Mononuclear cell (primary cell): ENCODE measurements at regions not wholly inside any gene's neighbourhood (a gene's known extent, or its start where the extent isn't known, plus 50 kb on each side); places are given as distances from the start of the nearest gene placed in this dataset.
"Not testable (repeated sequence)": the region's sequence is repeated elsewhere in the genome, so short reads cannot be mapped to it uniquely, and the experiment has no call there.

ENCODE experiments used
- H3K27me3 ChIP-seq: 2 replicates; pipeline ENCODE4 v1.6.0; 2011; ENCODE audit warnings: low read length, control low read depth; ENCODE audit not compliant: insufficient read depth
- H3K4me1 ChIP-seq: 2 replicates; pipeline ENCODE4 v1.5.1; 2011; ENCODE audit warnings: mild to moderate bottlenecking, low read length, control low read depth; ENCODE audit not compliant: insufficient read depth
- H3K4me3 ChIP-seq: 2 replicates; pipeline ENCODE4 v1.5.1; 2011; ENCODE audit warnings: mild to moderate bottlenecking, low read length, moderate library complexity
- H3K9me3 ChIP-seq: 2 replicates; pipeline ENCODE4 v1.5.1; 2011; ENCODE audit warnings: low read depth, mild to moderate bottlenecking, control low read depth, low read length

GRCh38 chr7:68082066-68082960 is 1085.7 kb downstream of the TYW1 start:
- not testable (repeated sequence) for H3K4me3 ChIP-seq, H3K27me3 ChIP-seq, H3K9me3 ChIP-seq, H3K4me1 ChIP-seq

- H3K4me1 ChIP-seq, H3K9me3 ChIP-seq: not testable (repeated sequence)
These were observed 1086.5 kb downstream of the TYW1 start for GRCh38 chr7:68082961-68083657.

GRCh38 chr7:68087401-68087800 is 1090.8 kb downstream of the TYW1 start:
- Histone ChIP-seq H3K4me3 (no peak overlapping the region), H3K9me3 (no peaks in the 10 kb centered on the region), H3K4me1 (no peaks in the 10 kb centered on the region), H3K27me3 (no peaks in the 10 kb centered on the region)

More at GRCh38 chr7:68082961-68083657, 1086.5 kb downstream of the TYW1 start:
- not testable (repeated sequence) for H3K27me3 ChIP-seq, H3K4me3 ChIP-seq

GRCh38 chr7:68088879-68089278 is 1092.2 kb downstream of the TYW1 start:
- Histone ChIP-seq H3K4me3 (no peak overlapping the region), H3K27me3 (no peaks in the 10 kb centered on the region), H3K4me1 (no peaks in the 10 kb centered on the region), H3K9me3 (no peaks in the 10 kb centered on the region)

- not testable (repeated sequence) for H3K4me3 ChIP-seq, H3K9me3 ChIP-seq, H3K27me3 ChIP-seq, H3K4me1 ChIP-seq
These were observed 1093.6 kb downstream of the TYW1 start for GRCh38 chr7:68090256-68090655.

GRCh38 chr7:68103319-68103718 is 1106.7 kb downstream of the TYW1 start:
- Histone ChIP-seq H3K4me1 (no peaks in the 10 kb centered on the region), H3K4me3 (no peak overlapping the region), H3K9me3 (no peaks in the 10 kb centered on the region), H3K27me3 (no peaks in the 10 kb centered on the region)

- Histone ChIP-seq H3K4me1 (no peaks in the 10 kb centered on the region), H3K9me3 (no peaks in the 10 kb centered on the region), H3K4me3 (no peak overlapping the region), H3K27me3 (no peaks in the 10 kb centered on the region)
These were observed 1110.6 kb downstream of the TYW1 start for GRCh38 chr7:68107261-68107660.

- no peaks in the 10 kb centered on the region for H3K9me3 ChIP-seq
- no peak overlapping the region for H3K4me3 ChIP-seq
- H3K4me1 ChIP-seq, result no peaks in the 10 kb centered on the region
- no peaks in the 10 kb centered on the region for H3K27me3 ChIP-seq
These were observed 1111.3 kb downstream of the TYW1 start for GRCh38 chr7:68107968-68108367.

- Histone ChIP-seq H3K9me3 (no peaks in the 10 kb centered on the region), H3K4me1 (no peaks in the 10 kb centered on the region), H3K27me3 (no peaks in the 10 kb centered on the region), H3K4me3 (no peak overlapping the region)
These were observed 1112.7 kb downstream of the TYW1 start for GRCh38 chr7:68109299-68109698.

GRCh38 chr7:68119411-68119810 is 1122.8 kb downstream of the TYW1 start:
- Histone ChIP-seq H3K4me1 (no peaks in the 10 kb centered on the region), H3K27me3 (no peaks in the 10 kb centered on the region), H3K4me3 (no peak overlapping the region), H3K9me3 (peaks cover 9% of the 10 kb centered on the region)

GRCh38 chr7:68121056-68121455 is 1124.4 kb downstream of the TYW1 start:
- Histone ChIP-seq H3K4me1 (no peaks in the 10 kb centered on the region), H3K27me3 (no peaks in the 10 kb centered on the region), H3K9me3 (peaks cover 9% of the 10 kb centered on the region), H3K4me3 (no peak overlapping the region)

GRCh38 chr7:68121655-68122054 is 1125.0 kb downstream of the TYW1 start:
- H3K27me3 ChIP-seq, result no peaks in the 10 kb centered on the region
- H3K4me3 ChIP-seq, result no peak overlapping the region
- H3K4me1 ChIP-seq, result no peaks in the 10 kb centered on the region
- peaks cover 9% of the 10 kb centered on the region for H3K9me3 ChIP-seq

- no peak overlapping the region for H3K4me3 ChIP-seq
- no peaks in the 10 kb centered on the region for H3K27me3 ChIP-seq
- no peaks in the 10 kb centered on the region for H3K4me1 ChIP-seq
- peaks cover 9% of the 10 kb centered on the region for H3K9me3 ChIP-seq
These were observed 1126.2 kb downstream of the TYW1 start for GRCh38 chr7:68122801-68123200.

GRCh38 chr7:68125168-68125567 is 1128.5 kb downstream of the TYW1 start:
- H3K4me3 ChIP-seq, result no peak overlapping the region
- no peaks in the 10 kb centered on the region for H3K27me3 ChIP-seq
- H3K9me3 ChIP-seq, result no peaks in the 10 kb centered on the region
- no peaks in the 10 kb centered on the region for H3K4me1 ChIP-seq

- H3K4me1 ChIP-seq, result no peaks in the 10 kb centered on the region
- no peak overlapping the region for H3K4me3 ChIP-seq
- H3K9me3 ChIP-seq, result no peaks in the 10 kb centered on the region
- no peaks in the 10 kb centered on the region for H3K27me3 ChIP-seq
These were observed 1136.4 kb downstream of the TYW1 start for GRCh38 chr7:68133045-68133444.

- no peaks in the 10 kb centered on the region for H3K4me1 ChIP-seq
- no peaks in the 10 kb centered on the region for H3K27me3 ChIP-seq
- H3K4me3 ChIP-seq, result no peak overlapping the region
- no peaks in the 10 kb centered on the region for H3K9me3 ChIP-seq
These were observed 1146.7 kb downstream of the TYW1 start for GRCh38 chr7:68143345-68143744.
